ENCODE measurements at regions not wholly inside any gene's neighbourhood (a gene's known extent, or its start where the extent isn't known, plus 50 kb on each side); places are given as distances from the start of the nearest gene placed in this dataset.

DNA sequence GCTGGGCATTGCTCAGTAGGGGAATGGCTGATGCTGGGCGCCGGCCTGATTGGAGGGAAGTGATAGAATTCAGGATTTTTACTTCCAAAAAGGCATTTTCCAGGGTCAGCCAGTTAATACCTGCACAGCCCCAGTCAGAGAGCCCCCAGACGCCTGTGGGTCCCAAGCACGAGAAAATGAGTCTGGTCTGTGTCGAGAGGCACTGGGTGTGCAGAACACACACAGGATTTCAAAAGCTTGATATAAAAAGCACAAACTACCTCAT is 164.6 kb upstream of the TNRC6C start:
- Histone ChIP-seq H4K20me1 (replicated peaks; ENCODE audit: control insufficient read depth, insufficient read depth, low read length) (peaks cover 8% of the 10 kb centered on the region; the same call in 1 of the 2 replicates), H3K79me2 (ENCODE audit: control insufficient read depth, insufficient read depth, low read length) (no peaks in the 10 kb centered on the region), H3K27ac (ENCODE audit: extremely low read depth, low read depth, low read length) (no peak overlapping the region), H3K27me3 (ENCODE audit: control insufficient read depth in 2 of 2, insufficient read depth in 2 of 2, low read length in 2 of 2) (peaks cover 59 to 82% of the 10 kb centered on the region in 2 experiments), H3K4me3 (no peak overlapping the region), H3K36me3 (ENCODE audit: control insufficient read depth, insufficient read depth, low read length) (no peaks in the 10 kb centered on the region), H3K9ac (ENCODE audit: insufficient read depth in 1 of 2, low read depth in 2 of 2, low read length in 2 of 2) (no peak overlapping the region), H3K9me3 (replicated peaks; ENCODE audit: control insufficient read depth, insufficient read depth, low read depth, low read length) (no peaks in the 10 kb centered on the region; the same call in 1 of the 2 replicates), H3K9me1 (ENCODE audit: control insufficient read depth, insufficient read depth, low read length) (no peaks in the 10 kb centered on the region), H2AFZ (ENCODE audit: low read depth, low read length) (no peak overlapping the region), H3K4me2 (ENCODE audit: insufficient read depth, low read length) (no peak overlapping the region), H3K4me1 (replicated peaks in 1 of 2; ENCODE audit: control insufficient read depth in 2 of 2, insufficient read depth in 2 of 2, low read length in 2 of 2) (no peaks in the 10 kb centered on the region)
- FAIRE-seq: no peak
- TF ChIP-seq TAF1 (IDR thresholded peaks at IDR 0.05; ENCODE audit: control insufficient read depth, extremely low read depth, insufficient read depth, low read length, severe bottlenecking) (no peak), MED1 (CRISPR knock-in tag; IDR thresholded peaks at IDR 0.05; ENCODE audit: borderline replicate concordance) (no peak), NCOA6 (IDR thresholded peaks at IDR 0.05) (no peak), HMGN3 (IDR thresholded peaks at IDR 0.05; ENCODE audit: borderline replicate concordance, extremely low read depth, insufficient read length, low read depth, low read length) (no peak)
- TF ChIP-seq, protein P1, sequence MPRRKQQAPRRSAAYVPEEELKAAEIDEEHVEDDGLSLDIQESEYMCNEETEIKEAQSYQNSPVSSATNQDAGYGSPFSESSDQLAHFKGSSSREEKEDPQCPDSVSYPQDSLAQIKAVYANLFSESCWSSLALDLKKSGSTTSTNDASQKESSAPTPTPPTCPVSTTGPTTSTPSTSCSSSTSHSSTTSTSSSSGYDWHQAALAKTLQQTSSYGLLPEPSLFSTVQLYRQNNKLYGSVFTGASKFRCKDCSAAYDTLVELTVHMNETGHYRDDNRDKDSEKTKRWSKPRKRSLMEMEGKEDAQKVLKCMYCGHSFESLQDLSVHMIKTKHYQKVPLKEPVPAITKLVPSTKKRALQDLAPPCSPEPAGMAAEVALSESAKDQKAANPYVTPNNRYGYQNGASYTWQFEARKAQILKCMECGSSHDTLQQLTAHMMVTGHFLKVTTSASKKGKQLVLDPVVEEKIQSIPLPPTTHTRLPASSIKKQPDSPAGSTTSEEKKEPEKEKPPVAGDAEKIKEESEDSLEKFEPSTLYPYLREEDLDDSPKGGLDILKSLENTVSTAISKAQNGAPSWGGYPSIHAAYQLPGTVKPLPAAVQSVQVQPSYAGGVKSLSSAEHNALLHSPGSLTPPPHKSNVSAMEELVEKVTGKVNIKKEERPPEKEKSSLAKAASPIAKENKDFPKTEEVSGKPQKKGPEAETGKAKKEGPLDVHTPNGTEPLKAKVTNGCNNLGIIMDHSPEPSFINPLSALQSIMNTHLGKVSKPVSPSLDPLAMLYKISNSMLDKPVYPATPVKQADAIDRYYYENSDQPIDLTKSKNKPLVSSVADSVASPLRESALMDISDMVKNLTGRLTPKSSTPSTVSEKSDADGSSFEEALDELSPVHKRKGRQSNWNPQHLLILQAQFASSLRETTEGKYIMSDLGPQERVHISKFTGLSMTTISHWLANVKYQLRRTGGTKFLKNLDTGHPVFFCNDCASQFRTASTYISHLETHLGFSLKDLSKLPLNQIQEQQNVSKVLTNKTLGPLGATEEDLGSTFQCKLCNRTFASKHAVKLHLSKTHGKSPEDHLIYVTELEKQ (CRISPR knock-in tag; IDR thresholded peaks at IDR 0.05): no peak
- 0% methylated on average over 5 of the region's 5 CpGs for WGBS (ENCODE audit: insufficient coverage, low coverage, missing lambda C conversion rate)
- ChIA-PET POLR2A (interaction anchor here (0.6 kb wide), 1 partner anchor 206 kb away, joined by 3 read pairs; no protein-coding TSS in a partner anchor), CTCF (ENCODE audit: low intra/inter-chr PET ratio) (interaction anchor here (0.6 kb wide), 1 partner anchor 179 kb away, joined by 3 read pairs; no protein-coding TSS in a partner anchor)
- in situ Hi-C loops (cut with MboI) (no loop called here), intact Hi-C loops (cut with micrococcal nuclease) (no loop called here)
- no peak for ATAC-seq
- no peak for DNase-seq (ENCODE audit: extremely low read depth in 1 of 4, low spot score in 3 of 4)
- BruUV-seq (replicated peaks): no TSS peak
